Esophagus squamous epithelium (tissue), 5 donors: ENCODE measurements at regions not wholly inside any gene's neighbourhood (a gene's known extent, or its start where the extent isn't known, plus 50 kb on each side); places are given as distances from the start of the nearest gene placed in this dataset.

Experiments used
- DNase-seq: peaks from one replicate; lab custom pipeline; 2025; lab: John Stamatoyannopoulos, UW
- H3K27ac ChIP-seq, 4 donors: fragments of 200-600 bp; sonication (generic); one replicate each; pipeline ENCODE4 v1.5.1; 2016 to 2019; ENCODE audit warnings: mild to moderate bottlenecking in 1 of 4
- H3K27me3 ChIP-seq, 4 donors: fragments of 200-600 bp; sonication (generic); 1 replicate in 3 of 4; 2 replicates in 1 of 4; pipeline versions ENCODE4 v1.5.1 to v1.6.0; 2017 to 2021; ENCODE audit warnings: antibody characterized with exemption in 1 of 4
- H3K36me3 ChIP-seq, 3 donors: fragments of 200-600 bp; sonication (generic); one replicate each; pipeline ENCODE4 v1.5.1; 2016 to 2019
- H3K4me1 ChIP-seq, 3 donors: fragments of 200-600 bp; sonication (generic); one replicate each; pipeline ENCODE4 v1.5.1; 2017 to 2019
- H3K4me3 ChIP-seq, 4 donors: fragments of 200-600 bp; sonication (generic); 1 replicate in 3 of 4; 2 replicates in 1 of 4; pipeline ENCODE4 v1.5.1; 2016 to 2019; ENCODE audit warnings: mild to moderate bottlenecking in 2 of 4, moderate library complexity in 1 of 4
- H3K9me3 ChIP-seq, 3 donors: fragments of 200-600 bp; sonication (generic); one replicate each; pipeline ENCODE4 v1.5.1; 2016 to 2019
- CTCF ChIP-seq, 6 experiments: fragments of 450-650 bp in 4 of 6; fragments of 200-600 bp in 2 of 6; sonication (generic) in 2 of 6; IDR thresholded peaks; one replicate each; pipeline ENCODE4 v1.5.1; 2016 to 2019; ENCODE audit warnings: antibody characterized with exemption in 6 of 6, mild to moderate bottlenecking in 4 of 6, moderate library complexity in 4 of 6
- POLR2A ChIP-seq, 4 donors: fragments of 450-650 bp; IDR thresholded peaks; one replicate each; pipeline ENCODE4 v1.6.1; 2017; ENCODE audit warnings: antibody characterized with exemption in 4 of 4, mild to moderate bottlenecking in 4 of 4, moderate library complexity in 3 of 4
- WGBS, 2 donors: methylation state at CpG; one replicate each; pipeline ENCODE4 v1.1.5; 2018; 5-methylcytosine and 5-hydroxymethylcytosine counted together
- intact Hi-C: fragments of 100-400 bp; cut with DNase I; formaldehyde crosslinking; loops from one replicate; pipeline ENCODE4 v1.15.0; 2022
- donor health status: DM: yes; HTN: yes; CAD: no.

- Histone ChIP-seq H3K27me3 (no peaks in the 10 kb centered on the region), H3K9me3 (no peaks in the 10 kb centered on the region), H3K4me1 (peaks cover 44 to 99% (median 83%) of the 10 kb centered on the region in 3 donors), H3K4me3 (no peak overlapping the region), H3K36me3 (no peaks in the 10 kb centered on the region), H3K27ac (peak overlapping the region; percentile 89 to 95 (median 94))
- TF ChIP-seq CTCF (IDR thresholded peaks at IDR 0.05) (no peak), POLR2A (IDR thresholded peaks at IDR 0.05) (no peak)
- no peak for DNase-seq
- intact Hi-C loops, result loop anchor here (5.0 to 10.0 kb wide), 2 partner anchors 105 to 213 kb away; partner anchors contain the start of gene ETS2
- WGBS, 2 donors, result 88 to 95% methylated on average over 6 to 7 of the region's 7 CpGs
Observed at GRCh38 chr21:38912102-38912629, 106.4 kb downstream of the ETS2 start.

DNA sequence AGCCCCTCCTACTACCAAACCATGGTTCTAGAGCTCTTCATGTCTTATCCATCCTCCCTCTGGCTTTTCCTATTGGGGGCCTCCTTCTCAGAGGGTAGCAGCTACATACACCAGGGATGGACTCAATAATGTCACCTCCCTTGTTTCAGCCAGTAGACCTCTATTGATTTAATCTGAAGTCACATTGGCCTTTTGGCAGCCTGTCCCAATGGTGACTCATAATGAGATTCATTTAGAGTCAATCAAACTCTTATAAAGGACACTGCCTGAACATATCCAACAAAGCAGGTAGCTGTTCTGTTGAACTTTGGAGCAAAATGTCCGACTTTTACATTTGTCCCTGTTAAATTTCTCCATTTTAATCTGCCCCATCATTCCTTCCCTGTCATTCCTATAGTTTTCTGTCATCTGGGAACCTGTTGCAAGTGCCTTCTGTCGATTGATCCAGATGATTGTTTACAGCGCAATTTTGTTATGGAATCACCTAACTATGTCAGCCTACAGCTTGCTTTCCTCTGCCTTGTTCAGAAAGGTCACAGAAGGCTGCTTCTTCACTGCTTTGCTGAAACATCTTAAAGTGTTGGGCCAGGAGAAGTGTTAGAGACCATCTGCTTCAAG, 105.9 kb downstream of the ETS2 start:
- intact Hi-C loops, result loop anchor here (5.0 to 10.0 kb wide), 2 partner anchors 104 to 213 kb away; partner anchors contain the start of gene ETS2
- H3K4me3 ChIP-seq, result no peak overlapping the region
- no peak for TF ChIP-seq POLR2A (IDR thresholded peaks at IDR 0.05)
- no peak for TF ChIP-seq CTCF (IDR thresholded peaks at IDR 0.05)
- 42 to 64% methylated on average over 3 of the region's 3 CpGs for WGBS, 2 donors
- H3K36me3 ChIP-seq, result no peaks in the 10 kb centered on the region
- peaks cover 47 to 99% (median 87%) of the 10 kb centered on the region in 3 donors for H3K4me1 ChIP-seq
- no peaks in the 10 kb centered on the region for H3K9me3 ChIP-seq
- DNase-seq, result no peak
- H3K27me3 ChIP-seq, result no peaks in the 10 kb centered on the region
- peak overlapping the region; percentile 89 to 95 (median 94) for H3K27ac ChIP-seq

GRCh38 chr21:38910390-38911067, 104.8 kb downstream of the ETS2 start:
- intact Hi-C loops, result loop anchor here (5.0 to 10.0 kb wide), 2 partner anchors 103 to 214 kb away; partner anchors contain the start of gene ETS2
- Histone ChIP-seq H3K4me1 (peaks cover 50 to 98% (median 85%) of the 10 kb centered on the region in 3 donors), H3K4me3 (no peak overlapping the region), H3K36me3 (no peaks in the 10 kb centered on the region), H3K9me3 (no peaks in the 10 kb centered on the region), H3K27ac (peak overlapping the region; percentile 89 to 95 (median 94)), H3K27me3 (no peaks in the 10 kb centered on the region)
- TF ChIP-seq POLR2A (IDR thresholded peaks at IDR 0.05) (no peak), CTCF (IDR thresholded peaks at IDR 0.05) (no peak)
- WGBS, 2 donors, result 29 to 40% methylated on average over 1 to 6 of the region's 9 CpGs
- DNase-seq, result no peak

GRCh38 chr21:38909929-38910328, 104.2 kb downstream of the ETS2 start:
- DNase-seq, result no peak
- 39 to 40% methylated on average over 1 to 7 of the region's 7 CpGs for WGBS, 2 donors
- intact Hi-C loops, result loop anchor here (5.0 to 10.0 kb wide), 3 partner anchors 103 to 215 kb away; partner anchors contain the start of gene ETS2
- H3K36me3 ChIP-seq, result no peaks in the 10 kb centered on the region
- H3K9me3 ChIP-seq, result no peaks in the 10 kb centered on the region
- peaks cover 49 to 92% (median 79%) of the 10 kb centered on the region in 3 donors for H3K4me1 ChIP-seq
- peak overlapping the region; percentile 89 to 95 (median 94) for H3K27ac ChIP-seq
- H3K27me3 ChIP-seq, result no peaks in the 10 kb centered on the region
- H3K4me3 ChIP-seq, result no peak overlapping the region
- TF ChIP-seq POLR2A (IDR thresholded peaks at IDR 0.05) (no peak), CTCF (IDR thresholded peaks at IDR 0.05) (no peak)
